GM18858 (cell line): ENCODE measurements at regions not wholly inside any gene's neighbourhood (a gene's known extent, or its start where the extent isn't known, plus 50 kb on each side); places are given as distances from the start of the nearest gene placed in this dataset.
A peak's percentile ranks its signal among the peaks of the same experiment; 100 is the strongest.
"Not testable (repeated sequence)": the region's sequence is repeated elsewhere in the genome, so short reads cannot be mapped to it uniquely, and the experiment has no call there.

ENCODE experiments used
- ATAC-seq: cut with Tn5 transposase; IDR thresholded peaks from one replicate; pipeline ENCODE4 v1.9.1; 2021; ENCODE audit not compliant: unreplicated experiment

DNA sequence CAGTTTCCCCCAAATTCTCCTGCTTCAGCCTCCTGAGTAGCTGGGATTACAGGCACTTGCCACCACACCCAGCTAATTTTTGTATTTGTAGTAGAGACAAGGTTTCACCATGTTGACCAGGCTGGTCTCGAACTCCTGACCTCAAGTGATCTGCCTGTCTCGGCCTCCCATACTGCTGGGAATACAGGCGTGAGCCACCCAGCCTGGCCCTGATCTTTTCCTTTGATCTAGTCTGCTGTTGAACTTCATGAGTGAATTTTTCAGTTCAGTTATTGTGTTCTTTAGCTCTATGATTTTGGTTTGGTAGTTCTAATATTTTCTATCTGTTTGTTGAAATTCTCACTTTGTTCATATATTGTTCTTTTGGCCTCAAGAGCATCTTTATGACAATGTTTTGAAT, 83.4 kb upstream of the RAP2C start:
- ATAC-seq, result not testable (repeated sequence)

GRCh38 chrX:132294776-132295495, 75.7 kb upstream of the RAP2C start:
- ATAC-seq, result no peak

GRCh38 chrX:132294192-132294591, 74.9 kb upstream of the RAP2C start:
- ATAC-seq, result no peak

DNA sequence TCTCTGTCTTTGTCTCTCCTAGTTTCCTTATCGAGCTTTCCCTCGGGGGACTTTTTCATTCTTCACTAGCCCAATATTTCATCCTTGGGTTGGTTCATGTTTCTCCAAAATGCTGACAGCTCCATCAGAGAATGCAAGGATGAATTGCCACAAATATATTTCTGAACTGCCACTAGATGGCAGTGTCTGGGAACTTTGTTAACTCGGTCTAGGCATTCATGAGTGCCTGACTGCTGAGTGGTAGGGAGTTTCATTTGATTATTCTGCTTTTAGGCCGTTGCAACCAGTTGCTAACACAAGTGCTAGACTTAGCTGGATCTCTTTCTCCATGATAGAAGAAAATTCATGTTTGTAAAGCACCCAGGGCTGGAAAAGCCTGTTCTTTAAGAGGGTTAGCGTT, 73.5 kb upstream of the RAP2C start:
- ATAC-seq, result peak; percentile 82

- ATAC-seq, result no peak
Measured at GRCh38 chrX:132277953-132278614, 58.8 kb upstream of the RAP2C start.

DNA sequence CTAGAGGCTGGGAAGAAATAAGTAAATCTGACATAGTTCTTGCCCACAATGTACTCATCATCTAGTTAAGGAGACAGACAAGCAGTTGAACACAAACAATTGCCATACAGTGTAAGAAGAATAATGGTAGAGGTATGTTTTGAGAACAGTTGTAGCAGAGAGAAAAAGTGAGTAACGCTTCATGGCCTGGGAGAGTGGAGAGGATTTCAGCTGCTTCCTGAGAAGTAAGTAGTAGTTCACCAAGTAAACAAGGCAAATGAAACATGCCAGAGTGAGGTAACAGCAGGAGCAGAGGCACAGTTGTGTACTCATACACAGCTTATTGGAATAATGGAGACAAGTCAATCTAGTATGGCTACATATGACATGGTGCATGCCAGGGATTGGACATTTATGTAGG, 53.6 kb upstream of the RAP2C start:
- no peak for ATAC-seq

DNA sequence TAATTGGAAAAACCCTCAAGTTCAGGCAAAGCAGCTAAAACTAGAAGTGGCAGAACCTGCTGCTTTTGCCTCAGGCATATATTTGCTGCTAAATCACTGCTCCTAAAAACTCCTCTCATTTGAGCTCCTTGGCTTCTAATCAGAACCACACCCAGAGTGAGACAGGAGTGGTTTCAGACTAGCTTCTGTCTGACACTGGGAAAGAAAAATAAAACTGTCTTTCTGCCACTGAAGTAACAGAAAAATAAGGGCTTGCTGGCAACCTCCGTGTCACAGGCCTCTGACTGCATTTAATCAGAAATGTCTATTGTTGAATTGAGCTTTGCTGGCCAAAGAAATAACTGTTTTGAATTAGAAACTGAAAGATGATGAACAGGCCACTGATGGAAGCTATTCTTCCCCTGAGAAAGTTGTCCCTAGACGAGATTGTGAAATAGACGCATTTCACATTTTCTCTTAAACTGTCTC, 52.1 kb upstream of the RAP2C start:
- ATAC-seq, result no peak

GRCh38 chrX:132270699-132271098, 51.5 kb upstream of the RAP2C start:
- no peak for ATAC-seq

DNA sequence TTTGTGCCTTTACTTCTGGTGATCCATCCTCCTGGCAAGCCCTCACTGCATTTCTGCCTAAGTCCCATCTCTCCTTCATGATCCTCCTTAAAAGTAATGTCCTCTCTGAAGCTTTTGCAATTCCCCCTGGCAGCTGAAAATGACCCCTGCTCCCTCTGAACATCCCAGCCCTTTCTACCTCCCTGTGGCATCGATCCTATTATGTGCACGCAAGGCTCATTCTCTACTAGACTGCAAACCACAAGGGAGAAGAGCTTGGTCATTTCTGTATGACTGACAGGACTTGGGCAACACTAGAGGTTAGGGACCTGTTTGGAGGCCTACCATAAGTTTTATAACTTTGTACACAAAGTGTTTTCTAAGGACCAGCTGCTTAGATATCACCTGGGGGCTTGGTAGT, 50.8 kb upstream of the RAP2C start:
- no peak for ATAC-seq
